ENCODE measurements at regions not wholly inside any gene's neighbourhood (a gene's known extent, or its start where the extent isn't known, plus 50 kb on each side); places are given as distances from the start of the nearest gene placed in this dataset.

GRCh38 chr10:35711615-35712411, 69.7 kb upstream of the FZD8 start:
- dilution Hi-C loops (cut with HindIII; ENCODE audit: low sequenced_read_pairs, unreplicated experiment): no loop called here
- H4K91ac ChIP-seq (ENCODE audit: insufficient read depth, low read depth, low read length): no peak overlapping the region

More at GRCh38 chr10:35711615-35712411, 69.7 kb upstream of the FZD8 start:
- H3K36me3 ChIP-seq (ENCODE audit: control insufficient read depth, insufficient read depth, low read length): no peaks in the 10 kb centered on the region
- intact Hi-C loops (cut with micrococcal nuclease) (no loop called here), in situ Hi-C loops (cut with MboI; ENCODE audit: low sequenced_read_pairs) (no loop called here)
- H2AK9ac ChIP-seq (replicated peaks; ENCODE audit: low read depth, low read length, poor library complexity): no peak overlapping the region
- H2BK15ac ChIP-seq (ENCODE audit: low read depth, low read length): no peak overlapping the region
- no peak overlapping the region for H3K18ac ChIP-seq (ENCODE audit: low read depth, low read length)
- no peak for DNase-seq
- no peak overlapping the region for H3K9ac ChIP-seq (ENCODE audit: low read depth, low read length)
- no peaks in the 10 kb centered on the region for H3K9me1 ChIP-seq (ENCODE audit: insufficient read depth, low read length)
- ChIA-PET CTCF (no interaction called here), POLR2A (ENCODE audit: unreplicated experiment) (no interaction called here)
- H3K27me3 ChIP-seq (ENCODE audit: control insufficient read depth, insufficient read depth, low read length): peaks cover 22% of the 10 kb centered on the region; the same call in 1 of the 2 replicates
- H3K14ac ChIP-seq (replicated peaks; ENCODE audit: low read depth, low read length): no peak overlapping the region
- H3K27ac ChIP-seq (ENCODE audit: insufficient read depth, low read length): no peak overlapping the region
- H3K79me1 ChIP-seq (ENCODE audit: low read depth in 1 of 2, low read length in 2 of 2): no peaks in the 10 kb centered on the region
- no peak overlapping the region for H3K4me3 ChIP-seq (ENCODE audit: insufficient read depth, low read depth, low read length)
- H3K23ac ChIP-seq (ENCODE audit: low read depth, low read length): no peak overlapping the region
- no peak overlapping the region for H2BK20ac ChIP-seq (ENCODE audit: low read depth, low read length)
- H2AK5ac ChIP-seq (ENCODE audit: low read depth, low read length): no peak overlapping the region
- no peak overlapping the region for H3K4ac ChIP-seq (ENCODE audit: low read depth, low read length)
- H2AFZ ChIP-seq (replicated peaks; ENCODE audit: low read length, poor library complexity): no peak overlapping the region
- H3K4me1 ChIP-seq (ENCODE audit: control insufficient read depth, insufficient read depth, low read length): no peaks in the 10 kb centered on the region
- no peak for ATAC-seq (ENCODE audit: low read depth)
- H3K56ac ChIP-seq (ENCODE audit: extremely low read depth, insufficient read depth, low read length): no peak overlapping the region
- H4K5ac ChIP-seq (ENCODE audit: low read depth, low read length): no peak overlapping the region
- TF ChIP-seq CHD1 (IDR thresholded peaks at IDR 0.05; ENCODE audit: low read depth, low read length) (no peak), MXI1 (IDR thresholded peaks at IDR 0.05; ENCODE audit: borderline replicate concordance, low read depth, low read length) (no peak), FOS (IDR thresholded peaks at IDR 0.05; ENCODE audit: low read depth, low read length) (no peak), CTCF (conservative IDR thresholded peaks at IDR 0.05; ENCODE audit: low read depth, low read length) (no peak)
- H2BK120ac ChIP-seq (ENCODE audit: low read depth, low read length): no peak overlapping the region
- H4K20me1 ChIP-seq (ENCODE audit: insufficient read depth, low read length): no peaks in the 10 kb centered on the region
- WGBS, 2 experiments (ENCODE audit: extremely low coverage in 2 of 2, insufficient read length in 1 of 2): 49% methylated on average over 2 of the region's 15 CpGs; no CpG with 5 or more reads in 1 of the 2 experiments
- H3K4me2 ChIP-seq (ENCODE audit: low read depth, low read length): no peak overlapping the region
- no peaks in the 10 kb centered on the region for H3K9me3 ChIP-seq (ENCODE audit: control insufficient read depth, insufficient read depth, low read length)
- H4K8ac ChIP-seq (ENCODE audit: low read depth in 2 of 2, low read length in 2 of 2): no peak overlapping the region
- no TSS peak for BruUV-seq (replicated peaks)
- H2BK5ac ChIP-seq (ENCODE audit: low read depth, low read length, poor library complexity, severe bottlenecking): no peak overlapping the region

All from IMR-90 (cell line).